K562 (cell line): ENCODE measurements at regions not wholly inside any gene's neighbourhood (a gene's known extent, or its start where the extent isn't known, plus 50 kb on each side); places are given as distances from the start of the nearest gene placed in this dataset.
"Not testable (repeated sequence)": the region's sequence is repeated elsewhere in the genome, so short reads cannot be mapped to it uniquely, and the experiment has no call there.

ENCODE experiments used
- ATAC-seq: fragments of 200-7000 bp; cut with Tn5 transposase; 3 replicates; pipeline ENCODE4 v1.9.1; 2020; ENCODE audit warnings: moderate library complexity
- BruUV-seq: library from RNA; stranded (reverse); fragments of 400-500 nt; replicated peaks from 2 replicates; lab custom pipeline; 2021; lab: Mats Ljungman, UMichigan
- CTCF ChIA-PET: fragments of 300-600 bp; formaldehyde crosslinking; extraction: SDS; loops from one replicate; lab custom pipeline; 2021; ENCODE audit warnings: low intra/inter-chr PET ratio; lab: Yijun Ruan, JAX
- POLR2A ChIA-PET: fragments of 300-600, 350-650 bp; sonication (Branson Sonifier 250); formaldehyde crosslinking; extraction: SDS; loops from one replicate; lab custom pipeline; 2021; ENCODE audit warnings: antibody characterized with exemption, inconsistent platforms; lab: Yijun Ruan, JAX
- DNase-seq, 4 experiments: peaks; one replicate each; pipeline versions ENCODE4 v3.0.0 to v3.0.0-alpha.2; 2011 to 2018; ENCODE audit warnings: low spot score in 3 of 4, mixed read lengths in 3 of 4; ENCODE audit errors: extremely low read depth in 1 of 4
- FAIRE-seq: peaks from 2 replicates; lab custom pipeline; 2011; peaks lifted over from hg19 to GRCh38; lab: Jason Lieb, UNC
- H2AFZ ChIP-seq: 2 replicates; pipeline ENCODE4 v1.6.0; 2011; ENCODE audit warnings: low read depth, low read length, control low read depth, inconsistent platforms
- H3K27ac ChIP-seq: fragments of 200-600 bp; 3 replicates; pipeline ENCODE4 v1.8.0; 2011; ENCODE audit warnings: low read depth, mild to moderate bottlenecking, control low read depth, inconsistent platforms, low read length, moderate library complexity, mixed read lengths; ENCODE audit errors: extremely low read depth
- H3K27me3 ChIP-seq, 2 experiments: fragments of 300-600 bp in 1 of 2; 2 replicates in 1 of 2; 3 replicates in 1 of 2; pipeline versions ENCODE4 v1.6.0 to v1.8.0; 2011; ENCODE audit warnings: inconsistent platforms in 2 of 2, low read length in 2 of 2, mild to moderate bottlenecking in 1 of 2, mixed read lengths in 1 of 2, moderate library complexity in 1 of 2; ENCODE audit not compliant: control insufficient read depth in 2 of 2, insufficient read depth in 2 of 2
- H3K36me3 ChIP-seq: fragments of 300-600 bp; 3 replicates; pipeline ENCODE4 v1.8.0; 2011; ENCODE audit warnings: mild to moderate bottlenecking, low read length, inconsistent platforms; ENCODE audit not compliant: control insufficient read depth, insufficient read depth
- H3K4me1 ChIP-seq, 2 experiments: fragments of 200-600 bp in 1 of 2; replicated peaks in 1 of 2; 2 replicates in 1 of 2; 3 replicates in 1 of 2; pipeline versions ENCODE4 v1.5.1 to v1.8.0; 2011; ENCODE audit warnings: inconsistent platforms in 2 of 2, low read length in 2 of 2, mild to moderate bottlenecking in 1 of 2, mixed read lengths in 1 of 2, moderate library complexity in 1 of 2; ENCODE audit not compliant: control insufficient read depth in 2 of 2, insufficient read depth in 2 of 2
- H3K4me2 ChIP-seq: 2 replicates; pipeline ENCODE4 v1.6.1; 2011; ENCODE audit warnings: low read length, control low read depth, inconsistent platforms, mixed read lengths; ENCODE audit not compliant: insufficient read depth
- H3K4me3 ChIP-seq: fragments of 200-600 bp; sonication (generic), shearing (Covaris generic); 2 replicates; pipeline ENCODE4 v1.5.1; 2016; ENCODE audit warnings: control low read depth, inconsistent platforms
- H3K79me2 ChIP-seq: fragments of 200-600 bp; 3 replicates; pipeline ENCODE4 v1.8.0; 2011; ENCODE audit warnings: low read length, inconsistent platforms; ENCODE audit not compliant: control insufficient read depth, insufficient read depth
- H3K9ac ChIP-seq, 2 experiments: 2 replicates each; pipeline versions ENCODE4 v1.6.0 to v1.6.1; 2011; ENCODE audit warnings: low read depth in 2 of 2, low read length in 2 of 2, control low read depth in 1 of 2, inconsistent platforms in 1 of 2, mild to moderate bottlenecking in 1 of 2, mixed read lengths in 1 of 2; ENCODE audit not compliant: insufficient read depth in 1 of 2
- H3K9me1 ChIP-seq: one replicate; pipeline ENCODE4 v1.6.0; 2011; ENCODE audit warnings: inconsistent platforms, mild to moderate bottlenecking, low read length, moderate library complexity; ENCODE audit not compliant: control insufficient read depth, insufficient read depth
- H3K9me3 ChIP-seq: replicated peaks from 2 replicates; pipeline ENCODE4 v1.5.1; 2011; ENCODE audit warnings: low read depth, low read length, inconsistent platforms; ENCODE audit not compliant: control insufficient read depth, insufficient read depth
- H4K20me1 ChIP-seq: replicated peaks from 2 replicates; pipeline ENCODE4 v1.6.1; 2011; ENCODE audit warnings: low read length, inconsistent platforms, mixed read lengths; ENCODE audit not compliant: control insufficient read depth, insufficient read depth
- WGBS: fragments of 100-300 bp; shearing (Covaris generic); methylation state at CpG from one replicate; pipeline ENCODE4 v1.1.6; 2016; ENCODE audit warnings: low coverage, mixed read lengths; ENCODE audit not compliant: insufficient coverage; ENCODE audit errors: missing lambda C conversion rate; 5-methylcytosine and 5-hydroxymethylcytosine counted together
- in situ Hi-C: fragments of 300-500 bp; cut with MboI; formaldehyde crosslinking; loops from 4 replicates; pipeline ENCODE4 v1.15.0; 2018; ENCODE audit warnings: inconsistent platforms, mixed read lengths
- intact Hi-C: fragments of 100-400 bp; cut with micrococcal nuclease; formaldehyde crosslinking; loops from 2 replicates; pipeline ENCODE4 v1.14.2; 2022

DNA sequence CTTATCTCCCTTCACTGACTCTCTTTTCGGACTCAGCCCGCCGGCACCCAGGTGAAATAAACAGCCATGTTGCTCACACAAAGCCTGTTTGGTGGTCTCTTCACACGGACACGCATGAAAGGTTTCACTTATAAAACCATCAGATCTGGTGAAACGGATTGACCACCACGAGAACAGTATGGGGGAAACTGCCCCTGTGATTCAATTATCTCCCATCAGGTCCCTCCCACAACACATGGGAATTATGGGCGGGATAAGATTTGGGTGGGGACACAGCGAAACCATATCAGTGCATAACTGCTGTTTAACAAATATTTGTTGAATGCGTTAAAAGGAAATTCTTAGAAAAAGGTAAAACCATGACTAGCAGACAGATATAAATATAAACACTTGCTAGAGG is 464.4 kb downstream of the AJAP1 start:
- WGBS, result 1% methylated on average over 10 of the region's 10 CpGs
- H3K9me1 ChIP-seq, H3K4me3 ChIP-seq, CTCF ChIA-PET, BruUV-seq, H3K9me3 ChIP-seq, intact Hi-C loops, H3K9ac ChIP-seq, H3K36me3 ChIP-seq, H3K27ac ChIP-seq, H3K79me2 ChIP-seq, FAIRE-seq, H3K27me3 ChIP-seq, H3K4me1 ChIP-seq, H2AFZ ChIP-seq, ATAC-seq, POLR2A ChIA-PET, DNase-seq, in situ Hi-C loops, H4K20me1 ChIP-seq, H3K4me2 ChIP-seq: not testable (repeated sequence)

DNA sequence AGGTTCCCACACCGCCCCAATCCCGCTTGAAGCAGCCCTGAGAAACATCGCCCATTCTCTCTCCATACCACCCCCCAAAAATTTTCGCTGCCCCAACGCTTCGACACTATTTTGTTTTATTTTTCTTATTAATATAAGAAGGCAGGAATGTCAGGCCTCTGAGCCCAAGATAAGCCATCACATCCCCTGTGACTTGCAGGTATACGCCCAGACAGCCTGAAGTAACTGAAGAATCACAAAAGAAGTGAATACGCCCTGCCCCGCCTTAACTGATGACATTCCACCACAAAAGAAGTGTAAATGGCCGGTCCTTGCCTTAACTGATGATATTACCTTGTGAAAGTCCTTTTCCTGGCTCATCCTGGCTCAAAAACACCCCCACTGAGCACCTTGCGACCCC is 463.9 kb downstream of the AJAP1 start:
- CTCF ChIA-PET, H3K9me3 ChIP-seq, H4K20me1 ChIP-seq, H3K27ac ChIP-seq, DNase-seq, H3K36me3 ChIP-seq, in situ Hi-C loops, BruUV-seq, FAIRE-seq, H3K79me2 ChIP-seq, H2AFZ ChIP-seq, H3K4me3 ChIP-seq, intact Hi-C loops, H3K9ac ChIP-seq, POLR2A ChIA-PET, ATAC-seq, H3K27me3 ChIP-seq, H3K4me2 ChIP-seq, H3K4me1 ChIP-seq, H3K9me1 ChIP-seq: not testable (repeated sequence)
- under 1% methylated on average over 7 of the region's 11 CpGs for WGBS
